Loucy (cell line): ENCODE measurements at regions not wholly inside any gene's neighbourhood (a gene's known extent, or its start where the extent isn't known, plus 50 kb on each side); places are given as distances from the start of the nearest gene placed in this dataset.

ENCODE experiments used
- H2AFZ ChIP-seq: fragments of 200-600 bp; sonication (generic); 2 replicates; pipeline ENCODE4 v1.6.0; 2016; ENCODE audit warnings: antibody characterized with exemption, mild to moderate bottlenecking, low read length, moderate library complexity
- H3F3A ChIP-seq: fragments of 200-600 bp; 2 replicates; pipeline ENCODE4 v1.6.0; 2016; ENCODE audit warnings: antibody characterized with exemption, low read depth, mild to moderate bottlenecking
- H3K27me3 ChIP-seq: fragments of 200-600 bp; sonication (generic); 2 replicates; pipeline ENCODE4 v1.6.1; 2014; ENCODE audit warnings: low read length, mild to moderate bottlenecking; ENCODE audit not compliant: insufficient read depth, poor library complexity, severe bottlenecking
- H3K36me3 ChIP-seq: fragments of 200-600 bp; sonication (generic); 2 replicates; pipeline ENCODE4 v1.6.1; 2016; ENCODE audit warnings: low read length; ENCODE audit not compliant: insufficient read depth
- H3K4me1 ChIP-seq: fragments of 200-600 bp; sonication (generic); 2 replicates; pipeline ENCODE4 v1.5.1; 2014; ENCODE audit warnings: low read length, mild to moderate bottlenecking; ENCODE audit not compliant: insufficient read depth, poor library complexity, severe bottlenecking
- H3K4me2 ChIP-seq: fragments of 200-600 bp; sonication (generic); 2 replicates; pipeline ENCODE4 v1.6.0; 2014; ENCODE audit warnings: antibody characterized with exemption, low read length, low read depth, mild to moderate bottlenecking; ENCODE audit not compliant: poor library complexity, severe bottlenecking
- H3K4me3 ChIP-seq: fragments of 200-600 bp; sonication (generic); 2 replicates; pipeline ENCODE4 v1.5.1; 2014; ENCODE audit warnings: low read length, mild to moderate bottlenecking, mixed read lengths; ENCODE audit not compliant: poor library complexity, severe bottlenecking
- H3K79me2 ChIP-seq: fragments of 200-600 bp; sonication (generic); 2 replicates; pipeline ENCODE4 v1.6.1; 2014; ENCODE audit warnings: low read length; ENCODE audit not compliant: insufficient read depth
- H3K9ac ChIP-seq: fragments of 200-600 bp; sonication (generic); 2 replicates; pipeline ENCODE4 v1.6.0; 2014; ENCODE audit warnings: mild to moderate bottlenecking, low read depth, low read length, moderate library complexity; ENCODE audit not compliant: poor library complexity, severe bottlenecking
- H3K9me2 ChIP-seq: fragments of 200-600 bp; sonication (generic); replicated peaks from 2 replicates; pipeline ENCODE4 v1.6.1; 2016; ENCODE audit warnings: low read depth, low read length, mixed read lengths
- H3K9me3 ChIP-seq: fragments of 200-600 bp; sonication (generic); 2 replicates; pipeline ENCODE4 v1.6.1; 2014; ENCODE audit warnings: mild to moderate bottlenecking, antibody characterized with exemption, low read length, low read depth; ENCODE audit not compliant: insufficient read depth
- H4K20me1 ChIP-seq: fragments of 200-600 bp; sonication (generic); 2 replicates; pipeline ENCODE4 v1.6.0; 2014; ENCODE audit warnings: antibody characterized with exemption, low read length, mild to moderate bottlenecking; ENCODE audit not compliant: insufficient read depth, poor library complexity, severe bottlenecking
- EZH2phosphoT487 ChIP-seq: fragments of 200-600 bp; IDR thresholded peaks from 2 replicates; pipeline ENCODE4 v1.6.1; 2018; ENCODE audit warnings: antibody characterized with exemption, mild to moderate bottlenecking, moderate library complexity, borderline replicate concordance
- TF ChIP-seq, protein P1 (sequence below): fragments of 200-600 bp; sonication (generic); conservative IDR thresholded peaks from 2 replicates; pipeline ENCODE4 v1.5.1; 2014; ENCODE audit warnings: mild to moderate bottlenecking, antibody characterized with exemption, low read length

DNA sequence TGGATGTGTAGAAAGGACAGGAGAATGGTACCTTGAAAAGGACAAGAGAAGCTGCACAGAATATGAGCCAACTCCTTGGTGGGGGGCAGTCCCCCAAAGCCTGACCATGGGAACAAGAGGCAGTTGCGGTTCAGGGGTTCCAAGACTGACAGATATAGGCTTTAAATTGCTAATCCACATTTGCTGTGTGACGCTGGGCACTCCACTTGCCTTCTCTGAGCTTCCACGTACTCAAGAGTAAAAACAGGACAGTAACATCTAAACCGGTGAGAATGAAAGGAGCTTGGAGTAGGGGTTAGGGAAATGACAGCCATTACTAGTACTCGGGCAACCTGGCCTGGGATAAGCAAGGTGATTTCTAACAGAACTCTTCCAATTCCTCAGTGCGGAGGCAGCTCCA, 57.9 kb upstream of the LRFN2 start:
- TF ChIP-seq, protein P1, sequence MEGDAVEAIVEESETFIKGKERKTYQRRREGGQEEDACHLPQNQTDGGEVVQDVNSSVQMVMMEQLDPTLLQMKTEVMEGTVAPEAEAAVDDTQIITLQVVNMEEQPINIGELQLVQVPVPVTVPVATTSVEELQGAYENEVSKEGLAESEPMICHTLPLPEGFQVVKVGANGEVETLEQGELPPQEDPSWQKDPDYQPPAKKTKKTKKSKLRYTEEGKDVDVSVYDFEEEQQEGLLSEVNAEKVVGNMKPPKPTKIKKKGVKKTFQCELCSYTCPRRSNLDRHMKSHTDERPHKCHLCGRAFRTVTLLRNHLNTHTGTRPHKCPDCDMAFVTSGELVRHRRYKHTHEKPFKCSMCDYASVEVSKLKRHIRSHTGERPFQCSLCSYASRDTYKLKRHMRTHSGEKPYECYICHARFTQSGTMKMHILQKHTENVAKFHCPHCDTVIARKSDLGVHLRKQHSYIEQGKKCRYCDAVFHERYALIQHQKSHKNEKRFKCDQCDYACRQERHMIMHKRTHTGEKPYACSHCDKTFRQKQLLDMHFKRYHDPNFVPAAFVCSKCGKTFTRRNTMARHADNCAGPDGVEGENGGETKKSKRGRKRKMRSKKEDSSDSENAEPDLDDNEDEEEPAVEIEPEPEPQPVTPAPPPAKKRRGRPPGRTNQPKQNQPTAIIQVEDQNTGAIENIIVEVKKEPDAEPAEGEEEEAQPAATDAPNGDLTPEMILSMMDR, result no peak
- TF ChIP-seq EZH2phosphoT487, result no peak
- H3K9me2 ChIP-seq, result no peaks in the 10 kb centered on the region
- no peaks in the 10 kb centered on the region for H3F3A ChIP-seq
- H3K4me2 ChIP-seq, result no peak overlapping the region
- no peaks in the 10 kb centered on the region for H3K9me3 ChIP-seq
- no peaks in the 10 kb centered on the region for H3K27me3 ChIP-seq
- no peaks in the 10 kb centered on the region for H3K36me3 ChIP-seq
- no peak overlapping the region for H3K4me3 ChIP-seq
- H3K4me1 ChIP-seq, result peaks cover 14% of the 10 kb centered on the region
- no peak overlapping the region for H3K9ac ChIP-seq
- no peak overlapping the region for H2AFZ ChIP-seq
- H4K20me1 ChIP-seq, result no peaks in the 10 kb centered on the region
- H3K79me2 ChIP-seq, result no peaks in the 10 kb centered on the region

- no peak overlapping the region for H3K4me2 ChIP-seq
- no peaks in the 10 kb centered on the region for H3K9me3 ChIP-seq
- H3F3A ChIP-seq, result no peaks in the 10 kb centered on the region
- no peaks in the 10 kb centered on the region for H3K9me2 ChIP-seq
- TF ChIP-seq, protein P1, result no peak
- TF ChIP-seq EZH2phosphoT487, result no peak
- peaks cover 27% of the 10 kb centered on the region for H3K4me1 ChIP-seq
- H3K36me3 ChIP-seq, result no peaks in the 10 kb centered on the region
- H4K20me1 ChIP-seq, result no peaks in the 10 kb centered on the region
- no peaks in the 10 kb centered on the region for H3K27me3 ChIP-seq
- no peaks in the 10 kb centered on the region for H3K79me2 ChIP-seq
- no peak overlapping the region for H2AFZ ChIP-seq
- H3K9ac ChIP-seq, result no peak overlapping the region
- no peak overlapping the region for H3K4me3 ChIP-seq
Measured at GRCh38 chr6:40642837-40643236, 55.7 kb upstream of the LRFN2 start.

- Histone ChIP-seq H3K79me2 (no peaks in the 10 kb centered on the region), H3K4me2 (no peak overlapping the region), H3K36me3 (no peaks in the 10 kb centered on the region), H3K9ac (no peak overlapping the region), H2AFZ (no peak overlapping the region), H3K4me3 (no peak overlapping the region), H3K4me1 (peaks cover 27% of the 10 kb centered on the region), H3K9me2 (no peaks in the 10 kb centered on the region), H3K9me3 (no peaks in the 10 kb centered on the region), H3F3A (no peaks in the 10 kb centered on the region), H3K27me3 (no peaks in the 10 kb centered on the region), H4K20me1 (no peaks in the 10 kb centered on the region)
- TF ChIP-seq EZH2phosphoT487, result no peak
- TF ChIP-seq, protein P1, result no peak
Measured at GRCh38 chr6:40642190-40642589, 55.0 kb upstream of the LRFN2 start.
